DLD1 (cell line): ENCODE measurements at regions not wholly inside any gene's neighbourhood (a gene's known extent, or its start where the extent isn't known, plus 50 kb on each side); places are given as distances from the start of the nearest gene placed in this dataset.
"Not testable (repeated sequence)": the region's sequence is repeated elsewhere in the genome, so short reads cannot be mapped to it uniquely, and the experiment has no call there.

ENCODE experiments used
- in situ Hi-C: cut with HindIII; loops from 2 replicates; pipeline ENCODE4 v1.10.0; 2017; ENCODE audit warnings: low sequenced_read_pairs

DNA sequence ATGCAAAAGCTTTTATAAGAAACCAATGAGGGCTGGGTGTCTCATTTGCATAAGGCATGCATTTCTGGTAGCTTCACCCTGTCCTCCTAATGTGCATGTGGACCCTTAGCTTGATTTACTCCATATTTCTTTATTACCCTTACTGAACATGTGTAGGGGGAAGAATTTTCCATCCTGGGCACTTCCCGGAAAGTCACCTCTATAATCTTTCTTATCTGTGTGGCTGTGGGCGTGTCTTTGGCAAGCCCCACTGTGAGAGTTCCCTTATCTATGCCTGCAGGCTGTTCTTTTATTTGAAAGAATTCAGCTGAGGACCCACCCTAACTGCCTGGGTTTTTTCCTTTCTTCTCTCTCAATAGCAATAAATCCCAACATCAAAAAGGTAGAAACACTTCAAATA lies 627.8 kb downstream of the DOK5 start:
- in situ Hi-C loops, result no loop called here

DNA sequence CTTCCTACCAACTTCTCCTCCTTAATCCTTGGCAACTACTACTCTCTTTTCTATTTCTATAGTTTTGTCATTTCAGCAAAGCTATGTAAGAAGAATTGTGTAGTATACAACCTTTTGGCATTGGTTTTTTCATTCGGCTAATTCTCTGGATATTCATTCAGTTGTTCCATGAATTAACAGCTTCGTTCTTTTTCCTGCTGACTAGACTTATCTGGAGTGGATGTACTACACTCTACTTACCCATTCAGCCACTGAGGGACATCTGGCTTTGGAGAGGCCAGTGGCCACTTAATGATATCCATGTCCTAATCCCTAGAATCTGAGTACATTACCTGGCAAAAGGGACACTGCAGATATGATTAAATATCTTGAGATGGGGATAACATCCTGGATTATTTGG lies 623.9 kb downstream of the DOK5 start:
- in situ Hi-C loops, result no loop called here

DNA sequence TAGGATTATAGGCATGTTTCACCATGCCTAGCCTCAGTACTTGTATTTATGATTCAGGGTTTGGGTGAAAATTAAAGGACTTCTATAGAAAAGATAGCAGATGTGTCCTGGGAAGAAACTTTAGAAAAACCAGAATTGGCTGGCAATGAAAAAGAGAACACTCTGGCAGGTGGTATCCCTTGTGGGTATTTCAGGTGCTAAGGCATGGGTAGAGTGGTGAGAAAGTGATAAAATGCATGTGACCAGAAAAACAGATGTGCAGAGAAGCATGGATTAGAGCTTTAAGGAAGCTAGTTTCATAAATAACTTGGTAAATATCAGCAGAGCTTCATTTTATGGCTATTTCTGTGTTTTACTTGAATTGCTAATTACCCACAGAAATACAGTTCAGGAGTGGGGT lies 622.2 kb downstream of the DOK5 start:
- in situ Hi-C loops, result no loop called here

GRCh38 chr20:55095745-55096400 lies 620.5 kb downstream of the DOK5 start:
- in situ Hi-C loops, result no loop called here

DNA sequence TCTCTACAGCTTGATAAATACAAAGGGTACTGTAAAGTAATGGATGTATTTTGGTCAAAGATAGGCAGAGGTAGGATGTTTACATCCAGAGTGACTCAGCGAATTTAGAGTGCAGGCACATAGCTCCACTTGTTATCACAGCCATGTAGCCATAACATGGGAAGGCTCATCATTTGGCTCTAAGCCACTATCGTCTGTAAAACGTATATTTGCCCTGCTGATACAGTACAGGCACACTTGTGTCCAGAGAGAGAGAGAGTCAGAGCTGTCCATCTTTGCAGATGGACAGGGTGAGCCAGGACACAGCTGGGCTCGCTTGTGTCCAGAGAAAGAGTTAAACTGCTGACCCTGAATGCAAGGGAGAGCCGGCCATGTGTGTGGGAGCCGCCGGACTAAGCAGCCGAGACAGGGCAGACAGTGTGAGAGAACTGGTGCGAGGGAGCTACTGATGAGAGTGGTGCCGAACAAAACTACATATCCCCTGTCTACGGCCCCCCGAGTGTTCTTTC lies 619.0 kb downstream of the DOK5 start:
- in situ Hi-C loops, result no loop called here

GRCh38 chr20:55090286-55090685 lies 614.9 kb downstream of the DOK5 start:
- in situ Hi-C loops, result no loop called here

GRCh38 chr20:55086421-55086820 lies 611.0 kb downstream of the DOK5 start:
- in situ Hi-C loops, result no loop called here

- in situ Hi-C loops, result no loop called here
These were observed 604.5 kb downstream of the DOK5 start for GRCh38 chr20:55079917-55080316.

- in situ Hi-C loops, result not testable (repeated sequence)
These were observed 599.0 kb downstream of the DOK5 start for GRCh38 chr20:55074266-55074840.

- in situ Hi-C loops, result no loop called here
These were observed 594.6 kb downstream of the DOK5 start for GRCh38 chr20:55070001-55070400.

DNA sequence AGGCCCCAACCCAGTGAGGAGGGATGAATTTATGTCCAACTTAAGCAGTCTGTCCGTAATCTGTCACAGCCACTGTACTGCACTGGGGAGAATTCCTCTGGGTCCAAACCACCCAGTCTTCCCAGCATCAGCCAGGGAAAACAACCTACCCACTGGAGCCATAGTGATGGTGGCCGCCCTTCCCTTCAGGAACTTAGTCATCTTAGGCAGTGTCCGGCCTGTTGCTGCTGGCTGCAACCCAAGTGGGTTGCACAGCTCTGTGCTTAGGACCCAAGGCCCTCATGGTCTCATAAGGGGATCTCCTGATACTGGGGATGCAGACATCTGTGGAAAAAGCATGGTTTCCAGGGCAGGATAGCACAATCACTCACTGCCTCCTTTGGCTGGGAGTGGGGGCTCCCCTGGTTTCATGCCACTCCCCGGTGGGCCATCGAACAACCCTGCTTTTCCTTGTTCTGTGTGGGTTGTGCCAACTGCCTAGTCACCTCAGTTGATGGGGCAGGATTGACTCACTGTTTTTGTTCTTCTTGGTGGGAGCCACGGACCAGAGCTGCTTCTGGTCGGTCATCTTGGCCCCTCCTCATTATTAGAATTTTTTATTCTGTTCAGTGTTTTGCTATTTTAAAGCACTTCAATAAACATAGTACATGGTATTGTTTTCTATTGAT lies 591.9 kb downstream of the DOK5 start:
- in situ Hi-C loops, result no loop called here

- in situ Hi-C loops, result no loop called here
These were observed 583.5 kb downstream of the DOK5 start for GRCh38 chr20:55058938-55059337.

GRCh38 chr20:55057779-55058415 lies 582.5 kb downstream of the DOK5 start:
- in situ Hi-C loops, result no loop called here

- in situ Hi-C loops, result no loop called here
These were observed 579.1 kb downstream of the DOK5 start for GRCh38 chr20:55054453-55054852.

GRCh38 chr20:55053389-55053788 lies 578.0 kb downstream of the DOK5 start:
- in situ Hi-C loops, result no loop called here

DNA sequence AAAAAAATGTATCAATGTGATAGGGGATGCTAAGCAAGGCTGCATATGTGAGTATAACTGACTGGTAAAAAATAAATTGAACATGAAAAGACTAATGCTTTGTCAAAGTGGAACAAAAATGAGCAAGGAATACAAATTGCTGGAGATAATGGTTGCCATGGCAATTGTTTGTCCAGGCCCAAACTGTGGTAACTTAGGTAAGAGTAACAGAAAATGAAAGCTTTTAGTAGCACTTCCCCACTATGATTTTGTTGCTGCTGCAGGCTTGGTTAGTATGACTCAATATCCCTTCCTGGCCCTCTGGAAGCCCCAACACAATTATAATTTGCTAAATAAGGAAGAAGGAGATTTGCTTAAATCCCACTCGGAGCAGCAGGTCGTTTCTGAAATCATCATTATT lies 577.1 kb downstream of the DOK5 start:
- in situ Hi-C loops, result no loop called here

- in situ Hi-C loops, result no loop called here
These were observed 563.3 kb downstream of the DOK5 start for GRCh38 chr20:55038684-55039083.

GRCh38 chr20:55031971-55032370 lies 556.6 kb downstream of the DOK5 start:
- in situ Hi-C loops, result no loop called here

DNA sequence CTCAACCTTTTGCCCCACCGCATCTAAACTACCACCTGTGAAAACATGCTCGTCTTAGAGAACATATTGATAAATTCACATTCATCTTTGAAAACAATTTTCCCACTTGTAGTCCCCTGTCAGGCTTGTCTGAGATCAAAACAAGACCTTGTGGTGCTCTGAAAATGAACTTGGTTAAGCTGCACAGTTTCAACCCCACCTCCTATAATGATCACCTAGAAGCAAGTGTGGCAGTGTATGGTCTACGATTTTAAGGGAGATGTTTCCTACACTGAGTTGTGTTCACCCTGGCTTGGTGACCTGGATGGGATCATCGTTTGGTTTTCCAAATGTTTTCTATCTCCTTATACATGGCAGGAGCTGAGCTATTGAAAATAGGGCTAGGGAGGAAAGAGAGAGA lies 539.4 kb downstream of the DOK5 start:
- in situ Hi-C loops, result no loop called here

DNA sequence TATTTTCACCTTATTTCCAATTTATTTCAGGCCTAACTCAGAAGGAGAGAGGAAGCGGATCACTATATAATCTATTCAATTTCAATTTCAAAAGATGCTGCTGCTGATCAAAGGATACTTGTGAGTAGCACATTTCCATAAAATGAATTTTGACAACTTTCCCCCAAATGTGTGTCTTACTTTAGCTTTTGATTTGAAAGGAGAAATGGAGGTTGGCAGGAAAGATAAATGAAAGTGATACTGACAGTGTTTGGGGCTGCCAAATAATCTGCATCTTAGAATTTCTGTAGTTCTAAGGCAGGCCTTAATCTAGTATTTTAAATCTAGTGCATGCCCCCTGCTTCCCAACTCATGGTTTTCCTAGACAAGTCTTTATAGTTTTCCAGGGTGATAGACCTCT lies 535.4 kb downstream of the DOK5 start:
- in situ Hi-C loops, result no loop called here

GRCh38 chr20:55009066-55009465 lies 533.7 kb downstream of the DOK5 start:
- in situ Hi-C loops, result no loop called here

GRCh38 chr20:55004044-55004443 lies 528.7 kb downstream of the DOK5 start:
- in situ Hi-C loops, result no loop called here
